ENCODE measurements at regions not wholly inside any gene's neighbourhood (a gene's known extent, or its start where the extent isn't known, plus 50 kb on each side); places are given as distances from the start of the nearest gene placed in this dataset.
"Not testable (repeated sequence)": the region's sequence is repeated elsewhere in the genome, so short reads cannot be mapped to it uniquely, and the experiment has no call there.

DNA sequence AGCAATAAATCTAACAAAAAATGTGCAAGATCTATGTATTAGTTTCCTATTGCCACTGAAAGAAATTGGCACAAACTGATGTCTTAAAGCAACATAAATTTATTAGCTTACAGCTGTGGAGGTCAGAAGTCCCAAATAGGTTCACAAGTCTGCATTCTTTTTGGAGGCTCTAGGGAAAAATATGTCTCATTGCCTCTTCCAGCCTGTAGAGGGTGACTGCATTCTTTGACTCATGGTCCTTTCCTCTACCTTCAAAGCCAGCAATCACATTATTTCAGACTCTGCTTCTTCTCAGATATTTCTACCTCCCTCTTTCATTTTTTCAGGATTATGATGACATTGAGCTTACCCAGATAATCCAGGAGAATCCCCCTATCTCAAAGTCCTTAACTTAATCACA is 1531.1 kb downstream of the KHDRBS2 start:
- Mint-ChIP-seq H3K27me3 (ENCODE audit: unreplicated experiment) (no peaks in the 10 kb centered on the region), H3K9me3 (ENCODE audit: unreplicated experiment) (peaks cover 35% of the 10 kb centered on the region), H3K4me3 (ENCODE audit: unreplicated experiment) (no peak overlapping the region), H3K27ac (ENCODE audit: unreplicated experiment) (no peak overlapping the region), H3K4me1 (ENCODE audit: unreplicated experiment) (no peaks in the 10 kb centered on the region), H3K36me3 (ENCODE audit: unreplicated experiment) (no peaks in the 10 kb centered on the region)
- DNase-seq (ENCODE audit: extremely low spot score, unreplicated experiment) = no peak
- TF ChIP-seq, protein P1, sequence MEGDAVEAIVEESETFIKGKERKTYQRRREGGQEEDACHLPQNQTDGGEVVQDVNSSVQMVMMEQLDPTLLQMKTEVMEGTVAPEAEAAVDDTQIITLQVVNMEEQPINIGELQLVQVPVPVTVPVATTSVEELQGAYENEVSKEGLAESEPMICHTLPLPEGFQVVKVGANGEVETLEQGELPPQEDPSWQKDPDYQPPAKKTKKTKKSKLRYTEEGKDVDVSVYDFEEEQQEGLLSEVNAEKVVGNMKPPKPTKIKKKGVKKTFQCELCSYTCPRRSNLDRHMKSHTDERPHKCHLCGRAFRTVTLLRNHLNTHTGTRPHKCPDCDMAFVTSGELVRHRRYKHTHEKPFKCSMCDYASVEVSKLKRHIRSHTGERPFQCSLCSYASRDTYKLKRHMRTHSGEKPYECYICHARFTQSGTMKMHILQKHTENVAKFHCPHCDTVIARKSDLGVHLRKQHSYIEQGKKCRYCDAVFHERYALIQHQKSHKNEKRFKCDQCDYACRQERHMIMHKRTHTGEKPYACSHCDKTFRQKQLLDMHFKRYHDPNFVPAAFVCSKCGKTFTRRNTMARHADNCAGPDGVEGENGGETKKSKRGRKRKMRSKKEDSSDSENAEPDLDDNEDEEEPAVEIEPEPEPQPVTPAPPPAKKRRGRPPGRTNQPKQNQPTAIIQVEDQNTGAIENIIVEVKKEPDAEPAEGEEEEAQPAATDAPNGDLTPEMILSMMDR (IDR thresholded peaks at IDR 0.05) = no peak

DNA sequence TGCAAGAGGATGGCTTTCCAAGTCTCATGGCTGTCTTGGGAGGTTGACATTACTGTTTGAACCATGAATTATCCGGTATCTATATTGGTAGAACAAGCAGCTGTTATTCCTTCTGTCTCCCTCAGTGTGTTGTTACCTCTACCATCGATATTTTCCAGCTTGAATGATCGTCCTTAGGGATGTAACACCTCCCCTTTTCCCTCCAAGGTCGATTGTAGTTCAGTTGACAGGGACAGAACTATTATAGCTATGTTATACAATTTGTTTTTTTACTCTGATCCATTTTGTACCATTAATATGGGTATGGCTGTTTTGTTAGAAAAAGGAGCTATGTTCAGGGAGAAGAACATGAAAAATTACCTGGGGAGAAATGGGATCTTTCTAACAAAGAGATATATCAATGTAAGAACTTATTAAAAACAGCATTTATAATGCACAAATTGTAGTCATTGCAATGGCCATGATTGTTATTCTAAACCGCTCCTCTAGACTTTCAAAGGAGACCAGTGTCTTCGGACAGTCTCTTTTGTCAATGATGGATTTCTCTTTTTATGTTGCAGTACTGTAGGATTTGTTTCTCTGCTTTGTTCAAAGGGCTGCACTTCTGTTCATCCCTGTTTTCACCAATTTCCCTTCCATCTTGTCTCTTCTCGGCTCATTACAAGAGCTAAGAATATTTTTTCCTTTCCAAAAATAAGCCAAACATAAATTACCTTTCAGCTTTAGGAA is 1535.5 kb downstream of the KHDRBS2 start:
- H3K36me3 Mint-ChIP-seq (ENCODE audit: unreplicated experiment); H3K4me3 Mint-ChIP-seq (ENCODE audit: unreplicated experiment); DNase-seq (ENCODE audit: extremely low spot score, unreplicated experiment); H3K27ac Mint-ChIP-seq (ENCODE audit: unreplicated experiment); H3K27me3 Mint-ChIP-seq (ENCODE audit: unreplicated experiment); H3K4me1 Mint-ChIP-seq (ENCODE audit: unreplicated experiment): not testable (repeated sequence)
- peaks cover 37% of the 10 kb centered on the region for H3K9me3 Mint-ChIP-seq (ENCODE audit: unreplicated experiment)

DNA sequence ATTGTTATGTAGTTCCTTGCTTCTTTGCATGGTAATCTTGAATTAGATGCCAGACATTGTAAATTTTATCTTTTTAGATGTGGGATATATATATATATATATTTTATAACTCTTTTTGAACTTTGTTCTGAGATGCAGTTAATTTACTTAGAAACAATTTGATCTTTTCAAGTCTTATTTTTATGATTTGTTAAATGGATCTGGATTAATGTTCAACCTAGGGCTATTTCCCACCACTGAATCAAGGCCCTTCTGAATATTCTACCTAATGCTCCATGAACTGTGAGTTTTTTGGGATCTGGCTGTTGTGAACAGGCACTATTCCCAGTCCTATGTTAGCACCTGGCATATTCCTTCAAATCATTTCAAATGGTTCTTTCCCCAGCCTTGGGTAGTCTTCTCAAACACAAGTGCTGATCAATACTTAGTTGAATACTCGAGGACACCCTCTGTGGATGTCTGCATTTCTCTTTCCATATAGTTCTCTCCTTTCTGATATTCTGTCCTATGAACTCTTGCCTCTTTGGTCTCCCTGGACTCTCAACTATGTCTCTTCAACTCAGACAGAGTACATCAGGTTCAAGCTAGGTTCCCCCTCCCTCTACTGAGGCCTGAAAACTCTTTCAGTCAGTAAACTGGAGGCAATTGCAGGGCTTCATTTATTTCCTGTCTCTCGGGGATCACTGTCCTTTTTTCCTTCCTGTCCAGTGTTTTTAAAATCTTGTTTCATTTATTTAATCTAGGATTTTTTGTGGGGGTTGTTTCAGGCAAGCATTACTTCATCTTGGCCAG is 1538.1 kb downstream of the KHDRBS2 start:
- H3K4me3 Mint-ChIP-seq (ENCODE audit: unreplicated experiment); H3K27me3 Mint-ChIP-seq (ENCODE audit: unreplicated experiment); H3K36me3 Mint-ChIP-seq (ENCODE audit: unreplicated experiment); H3K4me1 Mint-ChIP-seq (ENCODE audit: unreplicated experiment); H3K27ac Mint-ChIP-seq (ENCODE audit: unreplicated experiment); DNase-seq (ENCODE audit: extremely low spot score, unreplicated experiment): not testable (repeated sequence)
- peaks cover 26% of the 10 kb centered on the region for H3K9me3 Mint-ChIP-seq (ENCODE audit: unreplicated experiment)

DNA sequence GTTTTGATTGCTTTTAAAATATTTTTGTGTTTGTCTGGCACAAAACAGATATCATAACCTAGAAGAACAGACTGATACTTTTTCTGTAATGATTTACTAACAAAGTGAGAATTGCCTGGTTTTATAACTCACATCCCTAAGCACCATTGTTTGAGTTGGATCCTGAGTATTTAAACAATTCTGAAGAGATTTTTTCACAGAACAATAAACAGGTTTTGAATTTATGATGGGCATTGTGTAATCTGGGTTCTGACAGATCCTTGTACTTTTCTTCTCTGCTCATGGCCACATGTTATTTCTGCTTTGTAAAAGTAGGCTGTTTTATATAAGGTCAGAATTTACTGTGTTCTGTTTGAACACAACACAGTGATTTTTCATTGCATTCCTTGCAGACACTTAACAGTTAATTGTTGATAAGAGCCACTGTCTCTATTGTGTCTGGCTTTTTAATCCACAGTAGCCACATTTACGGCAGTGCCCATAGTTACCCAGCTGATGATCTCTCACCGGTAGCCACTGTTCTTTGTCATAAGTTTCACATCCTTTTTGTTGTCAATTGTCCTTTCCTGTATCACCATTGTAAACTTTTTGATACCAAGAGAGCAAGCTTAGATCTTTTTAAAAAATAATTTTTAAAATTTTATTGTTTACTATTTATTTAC is 1548.1 kb downstream of the KHDRBS2 start:
- not testable (repeated sequence) for H3K27me3 Mint-ChIP-seq (ENCODE audit: unreplicated experiment); H3K4me3 Mint-ChIP-seq (ENCODE audit: unreplicated experiment); H3K36me3 Mint-ChIP-seq (ENCODE audit: unreplicated experiment); DNase-seq (ENCODE audit: extremely low spot score, unreplicated experiment); H3K27ac Mint-ChIP-seq (ENCODE audit: unreplicated experiment); H3K4me1 Mint-ChIP-seq (ENCODE audit: unreplicated experiment)
- peaks cover 42% of the 10 kb centered on the region for H3K9me3 Mint-ChIP-seq (ENCODE audit: unreplicated experiment)

DNA sequence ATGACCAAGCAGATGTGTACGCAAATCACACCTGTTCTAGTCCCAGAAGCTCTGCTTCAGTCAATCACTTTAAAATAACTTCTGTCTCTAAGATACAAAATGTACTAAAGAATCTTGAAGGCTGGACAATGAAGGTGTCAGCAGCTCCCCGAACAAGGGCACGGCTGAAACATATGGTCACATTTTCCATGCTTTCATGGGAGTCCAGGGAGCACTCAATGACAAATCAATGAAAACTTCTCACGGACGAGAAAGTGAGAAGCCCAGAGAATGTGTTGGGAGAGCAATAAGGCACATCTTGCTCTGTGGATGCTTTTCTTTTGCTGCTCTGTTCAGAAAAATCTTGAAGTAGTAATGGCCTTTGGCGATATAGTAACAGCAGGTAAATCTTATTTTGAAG is 1548.7 kb downstream of the KHDRBS2 start:
- not testable (repeated sequence) for H3K4me1 Mint-ChIP-seq (ENCODE audit: unreplicated experiment); H3K27ac Mint-ChIP-seq (ENCODE audit: unreplicated experiment); H3K36me3 Mint-ChIP-seq (ENCODE audit: unreplicated experiment); DNase-seq (ENCODE audit: extremely low spot score, unreplicated experiment); H3K4me3 Mint-ChIP-seq (ENCODE audit: unreplicated experiment); H3K27me3 Mint-ChIP-seq (ENCODE audit: unreplicated experiment)
- H3K9me3 Mint-ChIP-seq (ENCODE audit: unreplicated experiment) = peaks cover 40% of the 10 kb centered on the region

DNA sequence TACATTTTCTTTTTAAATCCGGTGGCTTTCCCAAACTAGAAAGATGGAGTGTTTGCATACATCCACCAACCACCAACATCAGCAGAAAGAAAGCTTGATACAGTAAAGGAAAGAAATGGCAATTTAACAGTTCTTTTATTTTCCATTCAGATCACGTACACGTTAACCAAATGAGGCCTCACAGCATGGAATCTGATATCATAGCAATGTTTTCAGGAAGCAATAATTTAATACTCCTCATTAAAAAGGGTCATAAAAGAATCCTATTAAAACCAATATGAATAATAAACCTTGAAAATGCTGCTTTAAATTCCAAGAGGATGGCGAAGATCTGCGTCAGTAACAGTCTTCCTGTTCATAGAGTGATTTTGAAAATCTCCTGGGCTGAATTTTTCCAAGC is 1562.1 kb downstream of the KHDRBS2 start:
- DNase-seq (ENCODE audit: extremely low spot score, unreplicated experiment); H3K27me3 Mint-ChIP-seq (ENCODE audit: unreplicated experiment); H3K27ac Mint-ChIP-seq (ENCODE audit: unreplicated experiment); H3K36me3 Mint-ChIP-seq (ENCODE audit: unreplicated experiment); H3K4me3 Mint-ChIP-seq (ENCODE audit: unreplicated experiment); H3K4me1 Mint-ChIP-seq (ENCODE audit: unreplicated experiment): not testable (repeated sequence)
- peaks cover 28% of the 10 kb centered on the region for H3K9me3 Mint-ChIP-seq (ENCODE audit: unreplicated experiment)

DNA sequence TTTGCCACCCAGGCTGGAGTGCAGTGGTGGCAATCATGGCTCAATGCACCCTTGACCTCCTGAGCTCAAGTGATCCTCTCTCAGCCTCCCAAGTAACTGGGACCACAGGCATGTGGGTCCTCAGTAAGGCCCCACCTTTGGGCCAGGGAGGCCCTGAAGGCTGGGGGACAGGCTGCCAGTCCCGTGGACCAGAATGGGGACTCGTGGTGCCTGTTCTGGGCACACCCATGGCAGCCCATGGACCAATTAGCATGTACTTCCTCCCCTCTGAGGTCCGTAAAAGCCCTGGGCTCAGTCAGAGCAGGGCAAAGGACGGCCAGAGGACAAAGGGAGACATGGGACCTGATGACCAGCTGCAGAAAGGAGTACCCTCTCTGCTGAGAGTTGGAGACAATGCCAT is 1590.8 kb downstream of the KHDRBS2 start:
- H3K9me3 Mint-ChIP-seq (ENCODE audit: unreplicated experiment) = peaks cover 42% of the 10 kb centered on the region
- H3K36me3 Mint-ChIP-seq (ENCODE audit: unreplicated experiment) = no peaks in the 10 kb centered on the region
- H3K27me3 Mint-ChIP-seq (ENCODE audit: unreplicated experiment) = no peaks in the 10 kb centered on the region
- TF ChIP-seq, protein P1 (IDR thresholded peaks at IDR 0.05) = no peak
- H3K4me3 Mint-ChIP-seq (ENCODE audit: unreplicated experiment) = no peak overlapping the region
- H3K27ac Mint-ChIP-seq (ENCODE audit: unreplicated experiment) = no peak overlapping the region
- no peak for DNase-seq (ENCODE audit: extremely low spot score, unreplicated experiment)
- no peaks in the 10 kb centered on the region for H3K4me1 Mint-ChIP-seq (ENCODE audit: unreplicated experiment)

Data from osteocyte (in vitro differentiated cells).